NB4 (cell line): ENCODE measurements at regions not wholly inside any gene's neighbourhood (a gene's known extent, or its start where the extent isn't known, plus 50 kb on each side); places are given as distances from the start of the nearest gene placed in this dataset.

Experiments used
- DNase-seq: peaks from one replicate; pipeline ENCODE4 v3.0.0; 2010; ENCODE audit warnings: low read depth
- H3K4me3 ChIP-seq: one replicate; pipeline ENCODE4 v1.5.1; 2011; ENCODE audit warnings: mild to moderate bottlenecking, low read depth, low read length, moderate library complexity
- CTCF ChIP-seq: IDR thresholded peaks from one replicate; pipeline ENCODE4 v1.5.1; 2012; ENCODE audit warnings: low read depth, low read length
- MYC ChIP-seq: IDR thresholded peaks from 2 replicates; pipeline ENCODE4 v1.6.1; 2011; ENCODE audit warnings: low read depth, low read length
- POLR2A ChIP-seq: IDR thresholded peaks from 2 replicates; pipeline ENCODE4 v1.6.1; 2011; ENCODE audit warnings: mild to moderate bottlenecking; ENCODE audit not compliant: insufficient read length; ENCODE audit errors: extremely low read depth
- TF ChIP-seq, protein P1 (sequence below): IDR thresholded peaks from 2 replicates; pipeline ENCODE4 v1.6.1; 2011; ENCODE audit warnings: low read depth, low read length

DNA sequence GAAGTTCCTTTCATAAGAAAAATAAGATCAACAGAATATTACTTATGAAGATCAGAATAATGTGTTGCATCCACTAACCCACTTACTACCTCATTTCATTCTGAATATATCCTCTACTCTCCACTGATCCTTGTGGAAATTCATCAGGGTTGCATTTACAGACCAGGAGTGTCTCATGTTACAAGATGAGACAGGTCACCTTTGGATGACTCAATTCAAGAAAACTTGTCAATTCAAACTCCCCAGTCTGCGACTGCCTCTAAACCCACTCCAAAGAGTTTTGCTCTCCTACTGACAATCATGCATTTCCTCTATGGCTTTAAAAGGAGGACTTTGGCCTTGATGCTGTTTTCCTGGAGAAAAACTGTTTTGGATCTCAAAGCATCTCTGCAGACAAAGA, 68.4 kb downstream of the ID4 start:
- DNase-seq: no peak
- TF ChIP-seq CTCF: no peak
- no peak for TF ChIP-seq MYC
- no peak for TF ChIP-seq POLR2A
- TF ChIP-seq, protein P1, sequence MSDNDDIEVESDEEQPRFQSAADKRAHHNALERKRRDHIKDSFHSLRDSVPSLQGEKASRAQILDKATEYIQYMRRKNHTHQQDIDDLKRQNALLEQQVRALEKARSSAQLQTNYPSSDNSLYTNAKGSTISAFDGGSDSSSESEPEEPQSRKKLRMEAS: no peak
- no peak overlapping the region for H3K4me3 ChIP-seq

DNA sequence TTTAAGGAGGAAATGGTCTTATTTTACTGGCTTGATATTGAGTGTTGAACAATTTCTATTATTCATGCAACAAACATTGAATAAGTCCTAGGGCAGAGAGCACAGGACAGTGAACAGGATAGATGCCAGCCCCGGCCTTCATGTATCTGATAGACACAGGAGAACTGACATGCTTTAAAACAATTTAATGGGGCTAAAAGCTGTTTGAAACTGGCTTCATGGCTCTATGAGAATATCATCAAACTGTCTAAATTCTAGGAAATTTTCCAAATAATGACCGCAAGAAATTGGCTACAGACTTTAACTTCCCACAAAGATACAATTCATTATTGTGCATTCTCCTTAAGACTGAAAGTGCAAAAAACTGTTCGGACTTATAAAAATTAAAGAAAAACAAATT, 69.0 kb downstream of the ID4 start:
- TF ChIP-seq MYC (no peak), POLR2A (no peak), CTCF (no peak)
- TF ChIP-seq, protein P1: no peak
- DNase-seq: no peak

DNA sequence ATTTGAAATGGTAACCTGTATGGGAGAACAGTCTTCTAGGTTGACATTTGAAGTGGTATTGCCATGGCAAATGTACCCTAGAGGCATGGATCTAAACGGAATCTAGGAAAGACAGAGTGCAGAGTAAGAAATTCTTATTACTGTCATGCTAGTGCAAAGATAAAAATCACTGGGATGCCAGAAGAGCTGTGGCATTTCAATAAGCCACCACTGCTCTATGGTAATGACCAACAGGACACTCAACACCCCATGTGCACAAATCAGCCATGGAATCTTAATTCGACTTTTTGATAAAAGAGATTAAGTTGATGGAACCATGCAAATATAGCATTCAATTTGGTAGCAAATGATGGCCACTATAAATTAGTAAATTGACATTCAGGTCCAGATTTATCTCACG, 74.1 kb downstream of the ID4 start:
- no peak overlapping the region for H3K4me3 ChIP-seq
- no peak for DNase-seq
- TF ChIP-seq MYC: no peak
- TF ChIP-seq POLR2A: no peak

More for the DNA sequence above, 69.0 kb downstream of the ID4 start:
- no peak overlapping the region for H3K4me3 ChIP-seq

DNA sequence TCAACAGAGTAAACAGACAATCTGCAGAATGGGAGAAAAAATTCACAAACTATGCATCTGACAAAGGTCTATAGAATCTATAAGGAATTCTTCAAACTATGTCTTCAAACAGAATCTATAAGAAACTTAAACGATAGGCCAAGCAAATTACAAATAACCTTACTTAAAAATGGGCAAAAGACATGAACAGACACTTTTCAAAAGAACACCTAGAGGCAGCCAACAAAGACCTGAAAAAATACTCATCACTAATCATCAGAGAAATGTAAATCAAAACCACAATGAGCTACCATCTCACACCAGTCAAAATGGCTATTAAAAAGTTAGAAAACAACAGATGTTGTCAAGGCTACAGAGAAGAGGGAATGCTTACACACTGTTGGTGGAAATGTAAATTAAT, 81.3 kb downstream of the ID4 start:
- no peak overlapping the region for H3K4me3 ChIP-seq
- DNase-seq: no peak
- TF ChIP-seq, protein P1: no peak
- TF ChIP-seq MYC (no peak), CTCF (no peak), POLR2A (no peak)

DNA sequence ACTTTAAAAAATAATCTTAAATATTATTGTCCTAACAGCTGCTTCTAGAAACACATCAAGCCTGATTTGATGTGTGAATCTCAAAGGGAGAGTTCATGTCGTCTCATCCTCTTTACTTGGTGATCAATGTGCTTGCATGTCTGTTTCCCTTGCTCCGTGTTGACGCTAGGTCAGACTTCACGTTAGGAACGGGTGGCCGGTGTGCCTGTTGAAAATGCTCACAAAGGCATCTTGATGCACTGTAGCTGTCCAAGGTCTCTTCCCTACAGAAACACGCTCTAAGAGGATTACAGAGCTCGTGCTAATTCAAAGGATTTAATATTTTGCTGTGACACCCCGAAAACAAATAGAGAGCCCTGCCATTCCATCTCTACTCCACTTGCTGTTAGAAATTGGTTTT, 84.6 kb downstream of the ID4 start:
- DNase-seq: no peak
- TF ChIP-seq, protein P1: no peak
- no peak for TF ChIP-seq CTCF
- TF ChIP-seq POLR2A: no peak
- TF ChIP-seq MYC: no peak
- no peak overlapping the region for H3K4me3 ChIP-seq

GRCh38 chr6:19925533-19925932, 88.4 kb downstream of the ID4 start:
- TF ChIP-seq, protein P1: no peak
- no peak for DNase-seq
- no peak overlapping the region for H3K4me3 ChIP-seq

DNA sequence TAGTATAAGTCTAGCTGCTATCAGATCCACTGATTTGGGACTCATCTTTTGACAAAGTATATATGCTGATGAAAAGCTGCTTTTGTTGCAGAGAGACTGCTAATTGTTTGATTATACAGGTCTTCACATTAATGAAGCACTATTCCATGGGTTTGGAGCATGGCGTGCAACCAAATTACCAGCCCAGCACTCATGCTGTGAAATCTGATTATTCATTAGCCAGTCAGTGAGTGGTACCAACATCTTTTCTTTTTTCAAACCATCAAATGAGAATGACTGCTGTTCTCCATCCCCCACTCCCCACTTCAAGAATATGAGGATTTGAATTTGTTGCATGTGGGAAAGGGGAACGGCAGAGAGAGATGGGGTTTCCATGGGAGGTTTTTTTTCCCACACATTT, 91.3 kb downstream of the ID4 start:
- DNase-seq: no peak
- H3K4me3 ChIP-seq: no peak overlapping the region
- TF ChIP-seq, protein P1: no peak
- TF ChIP-seq MYC: no peak
- no peak for TF ChIP-seq CTCF
- TF ChIP-seq POLR2A: no peak
